HCEC 1CT (cell line): ENCODE measurements at regions not wholly inside any gene's neighbourhood (a gene's known extent, or its start where the extent isn't known, plus 50 kb on each side); places are given as distances from the start of the nearest gene placed in this dataset.

Source experiments
- DNase-seq: peaks from one replicate; pipeline ENCODE4 v3.0.0-alpha.2; 2017

DNA sequence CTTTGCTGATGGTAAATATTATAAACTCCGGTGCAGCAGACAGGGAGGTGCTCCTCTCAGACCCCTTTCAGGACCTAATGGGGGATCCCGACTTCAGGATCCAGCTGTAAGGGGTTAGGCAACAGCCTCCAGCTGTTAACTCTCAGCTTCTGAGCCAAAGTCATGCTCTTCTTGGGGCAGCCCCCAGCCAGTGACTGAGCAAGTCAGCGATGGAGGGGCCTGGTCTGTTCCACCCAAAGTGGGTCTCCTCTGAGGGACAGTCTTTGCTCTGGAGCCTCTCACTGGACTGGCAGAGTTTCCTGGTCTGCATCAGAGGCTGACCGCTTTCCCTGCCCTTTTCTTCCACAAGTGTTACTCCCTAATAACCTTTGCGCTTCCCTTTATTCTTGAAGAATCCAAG lies 184.2 kb upstream of the DIO3 start:
- no peak for DNase-seq

GRCh38 chr14:101379842-101380241 lies 181.5 kb upstream of the DIO3 start:
- no peak for DNase-seq

GRCh38 chr14:101380512-101380911 lies 180.8 kb upstream of the DIO3 start:
- no peak for DNase-seq

- no peak for DNase-seq
Measured at GRCh38 chr14:101380940-101381339, 180.4 kb upstream of the DIO3 start.

GRCh38 chr14:101383737-101384338 lies 177.5 kb upstream of the DIO3 start:
- DNase-seq = no peak

- DNase-seq = no peak
Measured at GRCh38 chr14:101394374-101394773, 166.9 kb upstream of the DIO3 start.

DNA sequence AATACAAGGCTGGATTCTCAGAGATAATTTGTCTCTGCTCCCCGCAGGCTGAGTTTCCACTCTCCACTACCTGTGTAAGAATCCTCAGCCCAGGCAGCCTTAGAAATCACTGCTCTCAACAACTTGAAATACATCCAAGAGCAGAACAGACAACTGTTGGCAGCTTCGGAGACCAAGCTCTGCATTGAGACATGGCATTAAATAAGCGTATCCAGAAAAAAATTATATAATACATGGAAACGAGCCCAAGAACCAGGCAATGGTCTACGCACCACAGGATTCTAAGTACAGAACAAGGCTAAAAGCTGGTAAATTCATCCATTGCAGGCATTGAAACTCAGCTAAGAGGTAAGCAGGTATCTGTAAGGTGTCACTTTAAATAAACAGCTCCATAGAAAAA lies 165.5 kb upstream of the DIO3 start:
- DNase-seq = no peak

DNA sequence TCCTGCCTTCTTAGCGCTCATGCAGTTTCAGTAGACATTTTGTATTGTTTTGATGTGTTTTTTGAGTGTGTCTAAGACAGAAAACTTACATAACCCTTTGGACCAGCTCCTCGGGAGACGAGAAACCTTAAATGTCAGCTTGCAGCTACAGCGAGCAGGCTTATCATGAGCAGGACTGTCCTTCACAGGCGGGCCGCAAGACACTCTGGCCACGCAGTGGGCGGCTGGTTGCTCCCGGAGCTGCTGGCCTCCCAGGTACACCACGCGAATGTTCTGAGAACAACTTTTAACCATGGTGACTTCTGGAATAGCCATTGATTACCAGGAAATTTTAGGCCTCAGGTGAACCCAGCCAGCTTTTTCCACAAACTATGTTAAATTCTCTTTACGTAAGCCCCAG lies 164.1 kb upstream of the DIO3 start:
- DNase-seq = no peak

DNA sequence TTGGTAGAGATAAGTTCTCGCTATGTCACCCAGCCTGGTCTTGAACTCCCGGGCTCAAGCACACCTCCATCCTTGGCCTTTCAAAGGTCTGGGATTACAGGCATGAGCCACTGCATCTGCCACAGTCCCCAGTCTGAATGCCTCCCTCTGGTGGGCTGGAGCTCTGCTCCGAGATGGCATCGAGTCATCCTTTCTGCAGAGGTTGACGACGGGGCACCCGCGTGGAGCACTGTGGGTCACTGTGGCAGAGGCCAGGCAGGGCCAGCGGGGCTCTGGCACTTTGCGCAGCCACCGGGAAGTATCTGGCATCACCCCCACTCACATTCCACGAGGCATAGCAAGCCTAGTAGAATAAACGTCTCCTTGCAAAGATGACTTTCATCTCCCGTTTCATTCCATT lies 163.3 kb upstream of the DIO3 start:
- DNase-seq = no peak

DNA sequence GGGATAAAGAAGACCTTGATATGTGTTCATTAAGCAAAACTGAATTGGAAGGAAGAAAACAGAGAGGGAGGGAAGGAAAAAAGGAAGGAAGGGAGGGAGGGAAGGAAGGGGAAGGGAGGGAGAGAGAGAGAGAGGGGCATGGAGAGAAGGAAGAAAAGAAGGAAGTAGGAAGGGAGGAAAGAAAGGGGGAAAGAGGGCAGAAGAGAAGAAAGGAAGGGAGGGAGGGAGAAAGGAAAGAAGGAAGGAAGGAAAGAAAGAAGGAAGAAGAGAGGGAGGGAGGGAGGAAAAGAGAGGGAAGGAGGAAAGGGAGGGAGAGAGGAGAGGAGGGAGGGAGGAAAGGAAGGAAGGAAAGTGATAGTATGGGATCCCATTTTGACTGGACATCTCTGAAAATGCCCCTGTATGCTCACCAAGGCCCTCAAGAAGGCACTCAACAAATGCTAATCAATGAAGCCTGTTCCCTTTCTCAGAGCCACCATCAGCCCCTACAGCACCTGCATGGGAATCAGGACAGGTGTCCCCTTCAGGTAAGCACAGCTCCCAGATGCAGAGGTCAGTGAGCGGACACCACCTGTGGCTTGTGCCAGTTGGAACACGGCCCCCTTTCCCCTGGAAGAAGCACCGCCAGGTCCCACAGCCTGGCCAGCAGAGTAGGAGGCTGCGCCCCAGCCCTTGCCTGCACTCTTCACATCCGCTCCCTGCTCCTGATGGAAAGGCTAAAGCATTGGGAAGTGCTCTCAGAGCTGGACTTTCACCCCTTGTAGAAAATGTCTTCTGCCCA lies 161.4 kb upstream of the DIO3 start:
- DNase-seq = no peak

- DNase-seq = no peak
Measured at GRCh38 chr14:101400830-101401229, 160.5 kb upstream of the DIO3 start.

- no peak for DNase-seq
Measured at GRCh38 chr14:101402936-101403660, 158.2 kb upstream of the DIO3 start.

GRCh38 chr14:101404426-101405170 lies 156.7 kb upstream of the DIO3 start:
- DNase-seq = no peak

- DNase-seq = no peak
Measured at GRCh38 chr14:101405171-101405883, 156.0 kb upstream of the DIO3 start.

- no peak for DNase-seq
Measured at GRCh38 chr14:101406921-101407320, 154.4 kb upstream of the DIO3 start.

DNA sequence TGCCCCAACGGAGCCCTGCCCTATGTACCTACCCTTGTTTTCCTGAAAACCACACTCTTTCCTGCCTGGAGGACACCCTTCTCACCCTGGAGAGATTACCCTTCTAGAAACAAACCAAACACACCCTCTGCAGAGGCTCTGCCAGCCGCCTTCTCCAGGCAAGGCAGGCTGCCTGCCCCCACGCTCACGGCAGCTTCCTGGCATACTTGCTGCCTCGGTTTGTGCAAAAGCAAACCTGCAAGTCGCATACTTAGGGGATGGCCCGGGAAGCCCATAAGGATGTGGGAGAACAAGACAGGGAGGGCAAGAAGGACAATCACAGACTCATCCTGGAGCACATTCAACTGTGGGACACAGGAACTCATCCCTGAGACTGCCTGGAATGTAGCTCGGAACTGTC lies 154.0 kb upstream of the DIO3 start:
- no peak for DNase-seq

DNA sequence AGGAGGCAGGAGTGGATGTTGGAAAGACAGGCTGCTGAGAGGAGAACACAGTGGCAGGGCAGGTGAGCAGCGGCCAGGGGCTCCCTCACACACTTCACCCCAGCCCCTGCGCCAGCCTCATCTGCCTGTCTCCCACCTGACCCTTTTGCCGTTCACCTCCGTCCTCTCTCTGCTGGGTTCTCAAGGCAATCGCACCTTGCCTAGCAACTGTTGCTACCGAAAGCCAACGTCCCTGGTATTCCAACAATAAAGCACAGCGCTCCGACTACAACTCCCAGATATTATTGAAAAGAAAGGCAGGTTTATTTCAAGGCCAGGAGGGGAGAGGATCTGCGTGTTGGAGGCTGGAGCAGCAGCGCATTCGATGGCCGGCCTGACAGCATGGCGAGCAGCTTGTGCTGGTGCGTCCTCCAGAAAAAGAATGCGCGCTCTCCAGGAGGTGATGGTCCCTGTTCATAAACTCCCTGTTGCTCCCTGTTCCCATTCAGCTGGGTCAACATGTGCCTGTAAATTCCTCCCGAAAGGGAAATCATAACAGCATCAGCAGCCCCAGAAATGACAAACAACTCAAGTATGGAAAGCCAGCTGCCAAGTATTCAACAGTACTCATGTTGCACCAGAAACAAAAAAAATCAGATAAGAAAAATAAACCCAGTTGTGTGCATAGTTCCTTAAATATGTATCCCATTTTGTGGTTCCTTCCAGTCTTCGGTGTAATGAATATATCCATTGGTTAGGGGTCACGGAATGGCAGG lies 153.0 kb upstream of the DIO3 start:
- no peak for DNase-seq

- no peak for DNase-seq
Measured at GRCh38 chr14:101409006-101409543, 152.2 kb upstream of the DIO3 start.

DNA sequence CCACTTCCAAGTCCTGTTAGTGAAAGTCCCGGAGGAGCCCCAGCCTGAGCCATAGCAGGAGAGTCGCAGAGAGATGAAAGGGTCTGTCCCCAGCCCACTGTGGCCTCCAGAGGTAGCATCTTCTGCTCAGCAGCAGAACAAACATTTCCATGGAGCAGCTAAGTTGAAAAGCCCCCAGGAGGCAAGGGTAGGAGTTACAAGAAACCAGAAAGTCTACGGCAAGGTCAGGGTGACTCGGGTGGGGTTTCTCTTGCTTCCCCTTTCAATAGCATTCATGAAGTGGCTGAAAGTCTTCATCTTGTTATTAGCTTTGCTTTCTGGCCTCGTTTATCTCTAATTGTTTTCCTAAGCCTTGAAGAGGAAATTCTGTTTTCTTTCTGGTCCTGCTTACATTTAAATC lies 151.2 kb upstream of the DIO3 start:
- DNase-seq = no peak

DNA sequence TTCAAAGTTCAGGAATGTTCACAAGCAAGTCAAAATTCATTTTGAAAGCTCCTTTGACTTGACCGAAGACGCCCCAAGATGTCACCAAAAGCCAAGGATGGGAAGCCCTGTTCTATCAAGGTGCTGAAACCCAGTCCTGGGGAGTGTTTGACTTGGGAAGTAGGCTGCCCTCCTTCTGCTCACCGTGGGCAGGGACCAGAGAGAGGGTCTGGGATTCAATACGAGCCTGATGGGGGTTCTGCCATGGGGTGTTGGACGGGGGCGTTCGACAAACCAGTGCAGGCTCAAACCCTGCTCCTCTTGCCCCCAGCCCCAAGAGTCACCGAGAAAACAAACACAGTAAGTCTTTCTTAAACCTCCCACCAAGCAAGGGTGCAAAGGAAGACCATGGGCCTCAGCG lies 150.1 kb upstream of the DIO3 start:
- DNase-seq = no peak

GRCh38 chr14:101411779-101412178 lies 149.5 kb upstream of the DIO3 start:
- no peak for DNase-seq

GRCh38 chr14:101412739-101413138 lies 148.6 kb upstream of the DIO3 start:
- DNase-seq = no peak
